Fibroblast of villous mesenchyme (primary cell): ENCODE measurements at regions not wholly inside any gene's neighbourhood (a gene's known extent, or its start where the extent isn't known, plus 50 kb on each side); places are given as distances from the start of the nearest gene placed in this dataset.

Source experiments
- DNase-seq: peaks from one replicate; pipeline ENCODE4 v3.0.0-alpha.2; 2010; ENCODE audit warnings: low read depth
- H3K4me3 ChIP-seq: 2 replicates; pipeline ENCODE4 v1.5.1; 2011; ENCODE audit warnings: low read depth, mild to moderate bottlenecking, low read length
- TF ChIP-seq, protein P1 (sequence below): IDR thresholded peaks from 2 replicates; pipeline ENCODE4 v1.5.1; 2012; ENCODE audit warnings: low read depth, mild to moderate bottlenecking, low read length; ENCODE audit not compliant: insufficient read depth

DNA sequence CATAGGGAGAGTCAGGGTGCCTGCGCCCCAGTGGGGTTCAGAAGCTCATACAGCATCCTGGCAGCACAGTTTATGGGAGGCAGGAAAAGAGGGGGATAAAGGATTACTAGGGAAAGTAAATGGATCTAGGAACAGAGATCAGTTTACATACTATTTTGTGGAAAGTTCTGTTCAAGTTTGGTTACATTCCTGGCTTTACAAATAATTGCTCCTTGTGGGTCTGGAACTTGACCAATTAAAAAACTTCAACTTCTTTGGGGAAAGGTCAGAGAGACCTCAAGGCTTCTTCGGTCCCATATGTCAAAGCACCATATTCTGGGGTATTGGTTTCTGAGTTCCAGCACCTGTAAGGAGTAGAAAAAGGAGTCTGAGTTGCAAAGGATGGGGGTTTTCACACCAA is 64.1 kb downstream of the ZDHHC19 start:
- no peak overlapping the region for H3K4me3 ChIP-seq
- no peak for DNase-seq
- TF ChIP-seq, protein P1, sequence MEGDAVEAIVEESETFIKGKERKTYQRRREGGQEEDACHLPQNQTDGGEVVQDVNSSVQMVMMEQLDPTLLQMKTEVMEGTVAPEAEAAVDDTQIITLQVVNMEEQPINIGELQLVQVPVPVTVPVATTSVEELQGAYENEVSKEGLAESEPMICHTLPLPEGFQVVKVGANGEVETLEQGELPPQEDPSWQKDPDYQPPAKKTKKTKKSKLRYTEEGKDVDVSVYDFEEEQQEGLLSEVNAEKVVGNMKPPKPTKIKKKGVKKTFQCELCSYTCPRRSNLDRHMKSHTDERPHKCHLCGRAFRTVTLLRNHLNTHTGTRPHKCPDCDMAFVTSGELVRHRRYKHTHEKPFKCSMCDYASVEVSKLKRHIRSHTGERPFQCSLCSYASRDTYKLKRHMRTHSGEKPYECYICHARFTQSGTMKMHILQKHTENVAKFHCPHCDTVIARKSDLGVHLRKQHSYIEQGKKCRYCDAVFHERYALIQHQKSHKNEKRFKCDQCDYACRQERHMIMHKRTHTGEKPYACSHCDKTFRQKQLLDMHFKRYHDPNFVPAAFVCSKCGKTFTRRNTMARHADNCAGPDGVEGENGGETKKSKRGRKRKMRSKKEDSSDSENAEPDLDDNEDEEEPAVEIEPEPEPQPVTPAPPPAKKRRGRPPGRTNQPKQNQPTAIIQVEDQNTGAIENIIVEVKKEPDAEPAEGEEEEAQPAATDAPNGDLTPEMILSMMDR: no peak

DNA sequence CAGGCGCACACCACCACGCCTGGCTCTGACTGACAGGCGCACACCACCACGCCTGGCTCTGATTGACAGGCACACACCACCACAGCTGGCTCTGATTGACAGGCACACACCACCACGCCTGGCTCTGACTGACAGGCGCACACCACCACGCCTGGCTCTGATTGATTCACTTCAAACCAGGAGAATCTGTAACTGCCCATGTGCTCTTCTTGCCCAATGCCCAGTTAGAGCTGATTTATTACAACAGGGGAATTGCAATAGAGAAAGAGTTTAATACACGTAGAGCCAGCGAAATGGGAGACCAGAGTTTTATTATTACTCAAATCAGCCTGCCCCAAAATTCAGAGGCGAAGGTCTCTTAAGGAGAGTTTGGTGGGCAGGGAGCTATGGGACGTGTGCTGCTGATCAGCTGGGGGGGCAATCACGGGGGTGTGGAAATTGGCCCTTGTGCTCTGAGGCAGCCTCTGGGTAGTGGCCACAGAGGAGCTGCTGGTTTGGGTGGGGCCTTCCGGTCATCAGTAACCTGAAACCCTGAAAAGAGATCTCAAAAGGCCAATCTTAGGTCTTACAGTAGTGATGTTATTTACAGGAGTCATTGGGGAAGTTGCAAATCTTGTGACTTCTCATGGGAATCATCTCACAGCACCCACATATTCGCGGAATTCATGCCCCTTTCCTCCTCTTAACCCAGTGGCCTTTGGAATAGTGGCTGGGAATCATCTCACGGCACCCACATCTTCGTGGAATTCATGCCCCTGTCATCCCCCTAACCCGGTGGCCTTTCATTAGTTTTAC is 63.8 kb upstream of the TFRC start:
- DNase-seq: no peak
- TF ChIP-seq, protein P1: no peak
- no peak overlapping the region for H3K4me3 ChIP-seq

DNA sequence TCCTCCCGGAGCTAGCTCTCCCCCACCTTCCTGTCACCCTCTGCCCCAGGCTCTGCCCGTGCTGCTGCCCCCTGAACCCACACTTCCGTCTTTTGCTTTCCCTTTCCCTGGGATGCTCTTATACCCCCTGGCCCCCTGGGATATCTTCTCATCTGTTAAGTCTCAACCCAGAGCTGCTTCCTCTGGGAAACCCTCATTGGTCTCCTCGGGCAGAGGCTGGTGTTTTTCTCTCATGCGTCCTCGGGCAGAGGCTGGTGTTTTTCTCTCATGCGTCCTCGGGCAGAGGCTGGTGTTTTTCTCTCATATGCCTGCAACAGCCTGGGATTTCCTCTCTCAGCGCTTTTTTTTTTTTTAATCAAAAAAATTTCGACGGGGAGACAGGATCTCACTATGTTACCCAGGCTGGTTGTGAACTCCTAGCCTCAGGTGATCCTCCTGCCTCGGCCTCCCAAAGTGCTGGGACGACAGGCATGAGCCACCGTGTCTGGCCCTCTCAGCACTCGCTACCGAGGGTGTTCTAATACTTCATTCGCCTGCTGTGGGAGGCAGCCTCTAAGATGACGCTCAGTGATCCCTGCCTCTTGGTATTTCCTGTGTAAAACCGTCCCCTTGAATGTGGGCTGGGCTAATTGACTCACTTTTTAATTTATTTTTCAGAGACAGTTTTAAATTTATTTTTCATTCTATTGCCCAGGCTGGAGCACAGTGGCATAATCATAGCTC is 62.7 kb upstream of the TFRC start:
- no peak overlapping the region for H3K4me3 ChIP-seq
- TF ChIP-seq, protein P1: no peak

DNA sequence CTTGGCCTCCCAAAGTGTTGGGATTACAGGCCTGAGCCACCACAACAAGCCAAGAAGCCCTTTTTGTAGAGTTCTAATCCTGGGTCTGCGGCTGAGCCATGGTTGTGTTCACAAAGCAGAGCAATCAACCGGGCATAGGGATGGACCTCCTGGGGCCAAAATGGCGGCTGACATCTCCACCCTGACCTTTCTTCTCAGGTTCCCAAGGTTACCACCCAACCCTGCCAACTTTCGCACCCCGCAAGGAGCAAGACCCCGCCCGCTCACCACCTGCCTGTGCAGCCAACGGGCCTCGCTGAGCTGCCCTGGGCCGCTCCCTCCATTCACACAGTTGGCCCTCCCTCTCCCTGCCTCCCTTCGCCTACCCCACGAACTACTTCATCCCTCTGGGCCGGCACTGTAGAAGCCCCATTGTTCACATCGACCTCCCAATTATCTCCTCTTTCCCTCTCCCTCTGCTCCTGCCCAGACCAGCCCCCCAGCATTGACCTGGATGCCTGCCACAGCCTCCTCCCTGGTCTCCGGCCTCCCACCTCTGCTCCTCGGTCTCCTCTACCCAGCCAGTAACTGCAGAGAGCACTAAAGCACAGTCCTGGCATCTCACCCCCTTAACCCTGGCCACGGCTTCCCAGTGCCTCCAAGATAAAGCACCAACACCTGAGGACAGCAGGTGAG is 62.0 kb upstream of the TFRC start:
- no peak overlapping the region for H3K4me3 ChIP-seq
- no peak for DNase-seq
- TF ChIP-seq, protein P1: no peak

More for the DNA sequence above, 62.7 kb upstream of the TFRC start:
- DNase-seq: peak; percentile 79

DNA sequence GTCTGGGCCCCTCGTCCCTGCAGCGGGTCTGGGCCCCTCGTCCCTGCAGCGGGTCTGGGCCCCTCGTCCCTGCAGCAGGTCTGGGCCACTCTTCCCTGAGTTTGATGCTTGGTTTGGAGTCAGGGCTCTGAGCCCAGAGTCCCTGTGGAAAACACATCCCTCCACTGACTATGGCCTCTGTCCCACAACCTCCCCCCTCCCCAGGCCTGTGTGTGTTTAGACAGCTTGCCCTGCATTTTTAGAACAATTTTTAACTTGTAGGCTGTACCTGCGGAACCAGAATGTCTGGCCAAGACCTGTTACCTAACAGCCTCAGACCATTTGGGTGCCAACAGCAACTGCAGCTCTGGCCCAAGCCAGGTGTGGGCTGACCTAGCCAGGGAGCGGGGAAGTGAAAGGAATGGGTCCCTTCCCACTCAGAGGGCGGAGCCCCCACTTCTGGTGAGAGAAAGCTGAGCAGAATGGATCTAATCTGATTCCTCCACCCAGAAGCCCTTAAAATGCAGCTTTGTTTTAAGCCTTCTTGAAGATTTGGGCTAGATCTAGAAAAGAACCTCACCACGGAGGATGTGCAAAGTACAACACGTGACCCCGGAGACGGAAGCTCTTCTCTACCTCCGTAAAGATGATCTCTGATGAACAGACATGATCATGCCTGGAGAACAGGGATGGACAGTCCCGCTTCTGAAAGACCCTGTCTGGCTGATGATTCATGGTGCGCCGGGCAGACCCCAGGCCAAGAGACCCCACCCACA is 60.5 kb upstream of the TFRC start:
- TF ChIP-seq, protein P1: no peak
- H3K4me3 ChIP-seq: no peak overlapping the region
- DNase-seq: no peak

DNA sequence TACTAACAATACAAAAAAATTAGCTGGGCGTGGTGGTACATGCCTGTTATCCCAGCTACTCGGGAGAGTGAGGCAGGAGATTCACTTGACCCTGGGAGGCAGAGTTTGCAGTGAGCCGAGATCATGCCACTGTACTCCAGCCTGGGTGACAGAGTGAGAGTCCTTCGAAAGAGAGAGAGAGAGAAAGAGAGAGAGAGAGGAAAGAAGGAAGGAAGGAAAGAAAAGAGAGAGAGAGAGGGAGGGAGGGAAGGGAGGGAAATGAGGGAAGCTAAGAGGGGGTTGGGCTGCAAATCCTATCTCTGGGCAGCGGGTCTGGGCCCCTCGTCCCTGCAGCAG is 59.9 kb upstream of the TFRC start:
- no peak overlapping the region for H3K4me3 ChIP-seq
- no peak for DNase-seq
- TF ChIP-seq, protein P1: no peak
